ENCODE measurements at regions not wholly inside any gene's neighbourhood (a gene's known extent, or its start where the extent isn't known, plus 50 kb on each side); places are given as distances from the start of the nearest gene placed in this dataset.
"Not testable (repeated sequence)": the region's sequence is repeated elsewhere in the genome, so short reads cannot be mapped to it uniquely, and the experiment has no call there.

DNA sequence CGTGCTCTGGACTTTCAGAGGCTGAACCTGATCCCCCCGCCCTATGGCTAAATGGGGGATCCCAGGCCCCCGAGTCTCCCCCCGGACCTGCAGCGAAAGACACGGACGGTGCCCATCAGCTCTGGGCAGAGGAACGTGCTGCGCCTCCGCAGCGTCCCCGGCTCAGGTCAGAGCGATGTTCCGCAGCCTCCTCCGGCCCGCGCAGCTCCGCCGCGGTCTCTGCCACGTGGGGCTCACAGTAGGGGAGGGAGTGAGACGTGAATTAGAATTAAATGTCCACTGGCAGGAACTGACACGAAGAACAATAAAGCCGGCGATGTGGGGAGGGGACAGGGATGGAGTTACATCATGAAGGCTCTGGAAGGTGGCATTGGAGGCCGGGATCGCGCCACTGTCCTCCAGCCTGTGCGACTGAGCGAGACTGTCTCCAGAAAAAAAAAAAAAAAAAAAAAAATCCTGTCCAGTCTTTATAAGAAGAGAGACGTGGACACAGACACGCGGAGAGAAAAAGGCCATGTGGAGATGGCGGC is 4053.0 kb upstream of the TPTE start:
- TF ChIP-seq CTCF (IDR thresholded peaks at IDR 0.05; ENCODE audit: insufficient read depth, low read depth, low read length); EZH2 (IDR thresholded peaks at IDR 0.05; ENCODE audit: insufficient read depth, low read length): not testable (repeated sequence)

Measured in astrocyte (in vitro differentiated cells and primary cell).